HCT116 (cell line): ENCODE measurements at regions not wholly inside any gene's neighbourhood (a gene's known extent, or its start where the extent isn't known, plus 50 kb on each side); places are given as distances from the start of the nearest gene placed in this dataset.

Experiments
- ATAC-seq: fragments of 200-7000 bp; cut with Tn5 transposase; 2 replicates; pipeline ENCODE4 v1.9.1; 2020; ENCODE audit warnings: mild to moderate bottlenecking, moderate library complexity
- BruUV-seq: library from RNA; stranded (reverse); fragments of 400-500 nt; replicated peaks from 2 replicates; lab custom pipeline; 2021; lab: Mats Ljungman, UMichigan
- CTCF ChIA-PET: fragments of 300-600 bp; sonication (Branson Sonifier 250); formaldehyde crosslinking; loops from one replicate; lab custom pipeline; 2021; ENCODE audit warnings: antibody characterized with exemption; lab: Charles Lee
- POLR2A ChIA-PET: fragments of 300-600, 350-600 bp; sonication (Branson Sonifier 250); formaldehyde crosslinking; loops from one replicate; lab custom pipeline; 2021; ENCODE audit warnings: antibody characterized with exemption; lab: Charles Lee
- RAD21 ChIA-PET, 2 experiments: fragments of 300-600 bp; sonication (Branson Sonifier 250); formaldehyde crosslinking; loops; one replicate each; lab custom pipeline; 2023; ENCODE audit warnings: low total read pairs in 2 of 2; ENCODE audit not compliant: uncharacterized antibody in 2 of 2, unreplicated experiment in 2 of 2, low non-redundant PET in 1 of 2; lab: Charles Lee
- DNase-seq: peaks from one replicate; pipeline ENCODE4 v3.0.0-alpha.2; 2010; ENCODE audit warnings: low read depth, low spot score
- H2AFZ ChIP-seq: fragments of 200-600 bp; shearing (Covaris generic), sonication (generic); 2 replicates; pipeline ENCODE4 v1.6.1; 2017; ENCODE audit warnings: low read depth, mixed run types, mixed read lengths, antibody characterized with exemption, low read length; ENCODE audit not compliant: poor library complexity, severe bottlenecking
- H3K27ac ChIP-seq: 2 replicates; pipeline ENCODE4 v1.5.1; 2012; ENCODE audit warnings: low read depth, low read length
- H3K27me3 ChIP-seq: fragments of 200-600 bp; sonication (generic); 2 replicates; pipeline ENCODE4 v1.6.1; 2016; ENCODE audit warnings: mixed run types, low read length, mixed read lengths; ENCODE audit not compliant: insufficient read depth
- H3K36me3 ChIP-seq, 2 experiments: fragments of 200-500 bp in 1 of 2; fragments of 200-600 bp in 1 of 2; sonication (Bioruptor generic) in 1 of 2; sonication (generic) in 1 of 2; 2 replicates each; pipeline versions ENCODE4 v1.5.1 to v1.6.1; 2014 to 2016; ENCODE audit warnings: low read length in 2 of 2, inconsistent platforms in 1 of 2, mixed read lengths in 1 of 2, mixed run types in 1 of 2; ENCODE audit not compliant: insufficient read depth in 2 of 2, control insufficient read depth in 1 of 2
- H3K4me1 ChIP-seq, 2 experiments: fragments of 200-600 bp in 1 of 2; sonication (generic) in 1 of 2; 2 replicates each; pipeline versions ENCODE4 v1.5.1 to v1.6.1; 2012 to 2017; ENCODE audit warnings: low read length in 2 of 2, inconsistent platforms in 1 of 2, mild to moderate bottlenecking in 1 of 2, mixed read lengths in 1 of 2, mixed run types in 1 of 2, moderate library complexity in 1 of 2; ENCODE audit not compliant: insufficient read depth in 2 of 2, control insufficient read depth in 1 of 2
- H3K4me2 ChIP-seq: fragments of 200-600 bp; sonication (generic); 2 replicates; pipeline ENCODE4 v1.6.1; 2017; ENCODE audit warnings: mixed run types, low read length, mixed read lengths
- H3K4me3 ChIP-seq, 2 experiments: fragments of 200-600 bp in 1 of 2; sonication (generic) in 1 of 2; replicated peaks in 1 of 2; 2 replicates each; pipeline ENCODE4 v1.5.1; 2011 to 2016; ENCODE audit warnings: low read length in 2 of 2, control low read depth in 1 of 2, low read depth in 1 of 2, mild to moderate bottlenecking in 1 of 2, mixed read lengths in 1 of 2, mixed run types in 1 of 2
- H3K79me2 ChIP-seq: fragments of 200-600 bp; sonication (generic); 2 replicates; pipeline ENCODE4 v1.6.1; 2017; ENCODE audit warnings: mild to moderate bottlenecking, mixed run types, low read length, moderate library complexity, mixed read lengths; ENCODE audit not compliant: insufficient read depth
- H3K9ac ChIP-seq: fragments of 200-600 bp; sonication (generic); 2 replicates; pipeline ENCODE4 v1.6.1; 2016; ENCODE audit warnings: low read length, mixed read lengths
- H3K9me2 ChIP-seq: fragments of 200-600 bp; sonication (generic), shearing (Covaris generic); 2 replicates; pipeline ENCODE4 v1.6.1; 2017; ENCODE audit warnings: mixed run types, mild to moderate bottlenecking, moderate library complexity; ENCODE audit not compliant: insufficient read depth
- H3K9me3 ChIP-seq, 2 experiments: fragments of 200-500 bp in 1 of 2; fragments of 200-600 bp in 1 of 2; sonication (Bioruptor generic) in 1 of 2; sonication (generic) in 1 of 2; 2 replicates each; pipeline ENCODE4 v1.6.1; 2014 to 2017; ENCODE audit warnings: low read length in 2 of 2, mixed read lengths in 2 of 2, inconsistent platforms in 1 of 2, low read depth in 1 of 2, mild to moderate bottlenecking in 1 of 2, mixed run types in 1 of 2, moderate library complexity in 1 of 2; ENCODE audit not compliant: control insufficient read depth in 1 of 2, insufficient read depth in 1 of 2
- H4K20me1 ChIP-seq: fragments of 200-600 bp; sonication (generic), shearing (Covaris generic); 2 replicates; pipeline ENCODE4 v1.6.1; 2017; ENCODE audit warnings: mixed run types, mild to moderate bottlenecking, moderate library complexity; ENCODE audit not compliant: insufficient read depth
- CBX3 ChIP-seq: IDR thresholded peaks from 2 replicates; pipeline ENCODE4 v1.6.1; 2012; ENCODE audit warnings: low read depth
- CEBPB ChIP-seq: IDR thresholded peaks from 2 replicates; pipeline ENCODE4 v1.6.1; 2012; ENCODE audit warnings: low read depth
- EGR1 ChIP-seq: IDR thresholded peaks from 2 replicates; pipeline ENCODE4 v1.6.1; 2012; ENCODE audit warnings: low read depth
- intact Hi-C: fragments of 100-400 bp; cut with micrococcal nuclease; formaldehyde crosslinking; loops from 2 replicates; pipeline ENCODE4 v1.10.0; 2022
- TF ChIP-seq, protein P1 (sequence below): IDR thresholded peaks from 2 replicates; pipeline ENCODE4 v1.6.1; 2012; ENCODE audit warnings: low read depth

- POLR2A ChIA-PET = no interaction called here
- Histone ChIP-seq H3K9me2 (no peaks in the 10 kb centered on the region), H3K4me2 (no peak overlapping the region), H3K79me2 (no peaks in the 10 kb centered on the region), H3K9me3 (no peaks in the 10 kb centered on the region), H3K27ac (no peak overlapping the region), H3K4me3 (no peak overlapping the region), H2AFZ (no peak overlapping the region), H3K4me1 (peaks cover 3 to 22% of the 10 kb centered on the region in 2 experiments; a peak in 3 of 4 replicates), H3K27me3 (no peaks in the 10 kb centered on the region), H3K36me3 (no peaks in the 10 kb centered on the region), H4K20me1 (no peaks in the 10 kb centered on the region), H3K9ac (no peak overlapping the region)
- intact Hi-C loops = no loop called here
- TF ChIP-seq CBX3 = no peak
- TF ChIP-seq CEBPB = no peak
- no peak for TF ChIP-seq EGR1
- BruUV-seq = no TSS peak
- CTCF ChIA-PET = no interaction called here
- ATAC-seq (no peak), DNase-seq (no peak)
- RAD21 ChIA-PET = no interaction called here
Observed at GRCh38 chr17:31724026-31724425, 135.0 kb downstream of the COPRS start.

GRCh38 chr17:31722251-31723056, 136.6 kb downstream of the COPRS start:
- Histone ChIP-seq H2AFZ (peak overlapping the region; percentile 37), H3K9me3 (no peaks in the 10 kb centered on the region), H3K27me3 (no peaks in the 10 kb centered on the region), H3K9ac (no peak overlapping the region), H4K20me1 (no peaks in the 10 kb centered on the region), H3K79me2 (no peaks in the 10 kb centered on the region), H3K4me2 (peak overlapping the region; percentile 31), H3K36me3 (no peaks in the 10 kb centered on the region), H3K9me2 (no peaks in the 10 kb centered on the region), H3K4me1 (peaks cover 3 to 22% of the 10 kb centered on the region in 2 experiments; a peak in 3 of 4 replicates), H3K27ac (no peak overlapping the region), H3K4me3 (no peak overlapping the region)
- TF ChIP-seq, protein P1, sequence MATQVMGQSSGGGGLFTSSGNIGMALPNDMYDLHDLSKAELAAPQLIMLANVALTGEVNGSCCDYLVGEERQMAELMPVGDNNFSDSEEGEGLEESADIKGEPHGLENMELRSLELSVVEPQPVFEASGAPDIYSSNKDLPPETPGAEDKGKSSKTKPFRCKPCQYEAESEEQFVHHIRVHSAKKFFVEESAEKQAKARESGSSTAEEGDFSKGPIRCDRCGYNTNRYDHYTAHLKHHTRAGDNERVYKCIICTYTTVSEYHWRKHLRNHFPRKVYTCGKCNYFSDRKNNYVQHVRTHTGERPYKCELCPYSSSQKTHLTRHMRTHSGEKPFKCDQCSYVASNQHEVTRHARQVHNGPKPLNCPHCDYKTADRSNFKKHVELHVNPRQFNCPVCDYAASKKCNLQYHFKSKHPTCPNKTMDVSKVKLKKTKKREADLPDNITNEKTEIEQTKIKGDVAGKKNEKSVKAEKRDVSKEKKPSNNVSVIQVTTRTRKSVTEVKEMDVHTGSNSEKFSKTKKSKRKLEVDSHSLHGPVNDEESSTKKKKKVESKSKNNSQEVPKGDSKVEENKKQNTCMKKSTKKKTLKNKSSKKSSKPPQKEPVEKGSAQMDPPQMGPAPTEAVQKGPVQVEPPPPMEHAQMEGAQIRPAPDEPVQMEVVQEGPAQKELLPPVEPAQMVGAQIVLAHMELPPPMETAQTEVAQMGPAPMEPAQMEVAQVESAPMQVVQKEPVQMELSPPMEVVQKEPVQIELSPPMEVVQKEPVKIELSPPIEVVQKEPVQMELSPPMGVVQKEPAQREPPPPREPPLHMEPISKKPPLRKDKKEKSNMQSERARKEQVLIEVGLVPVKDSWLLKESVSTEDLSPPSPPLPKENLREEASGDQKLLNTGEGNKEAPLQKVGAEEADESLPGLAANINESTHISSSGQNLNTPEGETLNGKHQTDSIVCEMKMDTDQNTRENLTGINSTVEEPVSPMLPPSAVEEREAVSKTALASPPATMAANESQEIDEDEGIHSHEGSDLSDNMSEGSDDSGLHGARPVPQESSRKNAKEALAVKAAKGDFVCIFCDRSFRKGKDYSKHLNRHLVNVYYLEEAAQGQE = no peak
- ChIA-PET CTCF (no interaction called here), RAD21 (no interaction called here), POLR2A (no interaction called here)
- intact Hi-C loops = no loop called here
- ATAC-seq = peak; percentile 44; the same call in 1 of the 2 replicates
- no peak for DNase-seq
- BruUV-seq = no TSS peak
